Small intestine (tissue), 7 donors: ENCODE measurements at regions not wholly inside any gene's neighbourhood (a gene's known extent, or its start where the extent isn't known, plus 50 kb on each side); places are given as distances from the start of the nearest gene placed in this dataset.

Experiments used
- DNase-seq, 2 donors: peaks; one replicate each; pipeline versions ENCODE4 v3.0.0 to v3.0.0-alpha.2; 2013
- FAIRE-seq: peaks from 2 replicates; lab custom pipeline; 2012; peaks lifted over from hg19 to GRCh38; lab: Jason Lieb, UNC
- H3K27ac ChIP-seq, 3 donors: one replicate each; pipeline ENCODE4 v1.5.1; 2013; ENCODE audit warnings: low read length in 2 of 3, mild to moderate bottlenecking in 2 of 3, control low read depth in 1 of 3, inconsistent platforms in 1 of 3, low read depth in 1 of 3, moderate library complexity in 1 of 3
- H3K27me3 ChIP-seq, 3 donors: one replicate each; pipeline ENCODE4 v1.6.1; 2013; ENCODE audit warnings: low read length in 3 of 3, inconsistent platforms in 1 of 3; ENCODE audit not compliant: control insufficient read depth in 3 of 3, insufficient read depth in 3 of 3
- H3K36me3 ChIP-seq, 3 donors: one replicate each; pipeline ENCODE4 v1.6.1; 2013; ENCODE audit warnings: low read length in 3 of 3, inconsistent platforms in 1 of 3, low read depth in 1 of 3, mild to moderate bottlenecking in 1 of 3, moderate library complexity in 1 of 3; ENCODE audit not compliant: control insufficient read depth in 3 of 3, insufficient read depth in 2 of 3
- H3K4me1 ChIP-seq, 3 donors: one replicate each; pipeline ENCODE4 v1.6.1; 2013; ENCODE audit warnings: low read length in 2 of 3, inconsistent platforms in 1 of 3, low read depth in 1 of 3, mild to moderate bottlenecking in 1 of 3, moderate library complexity in 1 of 3; ENCODE audit not compliant: control insufficient read depth in 3 of 3, insufficient read depth in 2 of 3
- H3K4me3 ChIP-seq, 3 donors: one replicate each; pipeline ENCODE4 v1.5.1; 2013; ENCODE audit warnings: low read length in 3 of 3, control low read depth in 1 of 3, inconsistent platforms in 1 of 3, low read depth in 1 of 3, mild to moderate bottlenecking in 1 of 3, moderate library complexity in 1 of 3
- H3K9me3 ChIP-seq, 2 donors: one replicate each; pipeline ENCODE4 v1.6.1; 2013; ENCODE audit warnings: low read depth in 1 of 2, low read length in 1 of 2; ENCODE audit not compliant: control insufficient read depth in 2 of 2, insufficient read depth in 1 of 2
- WGBS, 3 donors: extraction: QIAGEN DNeasy Blood & Tissue Kit; methylation state at CpG; one replicate each; pipeline ENCODE4 v1.1.7; 2013; 5-methylcytosine and 5-hydroxymethylcytosine counted together
- donor health status: healthy with polysubstance abuse.
- donor health status: control.
- donor health status: control.
- donor health status: Bipolar disorder and iron deficiency.
- donor health status: healthy.

DNA sequence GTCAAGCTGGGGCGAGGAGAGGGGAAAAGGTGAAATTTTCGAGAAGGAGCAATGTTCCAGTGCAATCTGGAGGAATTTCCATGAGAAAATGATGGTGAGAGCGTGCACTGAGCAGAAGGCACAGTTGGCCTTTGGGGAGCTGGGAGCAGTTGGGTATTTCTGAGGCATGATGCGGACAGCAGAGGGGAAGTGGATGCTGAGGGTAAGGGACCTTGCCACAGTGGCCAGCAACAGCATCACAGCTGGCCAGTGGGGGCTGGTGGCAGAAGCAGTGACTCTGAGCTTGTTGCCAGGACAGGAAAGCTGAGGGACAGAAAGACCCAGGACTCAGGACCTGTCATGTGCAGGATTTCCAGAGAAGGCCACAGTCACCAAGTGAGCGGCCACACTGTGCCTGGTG, 98.9 kb downstream of the LSM3 start:
- FAIRE-seq, result no peak
- 86 to 90% (median 88%) methylated on average over 5 of the region's 5 CpGs for WGBS, 3 donors
- Histone ChIP-seq H3K4me3 (no peak overlapping the region), H3K27me3 (no peaks in the 10 kb centered on the region), H3K36me3 (no peaks in the 10 kb centered on the region), H3K27ac (no peak overlapping the region), H3K9me3 (no peaks in the 10 kb centered on the region), H3K4me1 (no peaks in the 10 kb centered on the region)
- DNase-seq, result no peak

GRCh38 chr3:14278265-14278798, 99.7 kb downstream of the LSM3 start:
- no peaks in the 10 kb centered on the region for H3K4me1 ChIP-seq
- FAIRE-seq (no peak), DNase-seq (no peak)
- H3K36me3 ChIP-seq, result no peaks in the 10 kb centered on the region
- H3K27me3 ChIP-seq, result no peaks in the 10 kb centered on the region
- 86 to 96% (median 88%) methylated on average over 6 to 7 of the region's 7 CpGs for WGBS, 3 donors
- H3K27ac ChIP-seq, result no peak overlapping the region
- H3K4me3 ChIP-seq, result no peak overlapping the region
- no peaks in the 10 kb centered on the region for H3K9me3 ChIP-seq

GRCh38 chr3:14278799-14279625, 100.4 kb downstream of the LSM3 start:
- DNase-seq (no peak), FAIRE-seq (no peak)
- no peaks in the 10 kb centered on the region for H3K9me3 ChIP-seq
- H3K4me3 ChIP-seq, result no peak overlapping the region
- H3K4me1 ChIP-seq, result no peaks in the 10 kb centered on the region
- no peaks in the 10 kb centered on the region for H3K36me3 ChIP-seq
- no peak overlapping the region for H3K27ac ChIP-seq
- WGBS, 3 donors, result 43 to 51% (median 50%) methylated on average over 12 to 13 of the region's 13 CpGs
- no peaks in the 10 kb centered on the region for H3K27me3 ChIP-seq

DNA sequence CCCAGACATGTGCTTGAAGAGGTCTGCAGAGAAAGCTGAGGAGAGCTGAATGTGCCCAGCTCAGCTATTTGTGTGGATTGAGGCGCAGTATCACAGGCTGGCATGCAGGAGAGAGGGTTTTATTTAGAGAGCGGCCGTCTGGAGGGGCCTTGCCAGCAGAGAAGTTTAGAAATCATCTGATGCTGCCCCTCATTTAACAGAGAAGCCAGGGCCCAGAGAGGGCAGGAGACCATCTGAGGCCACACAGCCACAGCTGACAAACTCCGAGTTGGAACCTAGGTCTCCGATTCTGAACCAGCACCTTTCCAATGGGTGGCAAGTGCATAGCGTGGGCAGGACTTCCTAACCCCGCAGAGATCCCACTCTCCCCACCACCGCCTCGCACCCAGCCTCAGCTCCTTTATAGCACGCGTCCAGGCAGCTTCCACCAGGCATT, 101.0 kb downstream of the LSM3 start:
- H3K4me1 ChIP-seq, result no peaks in the 10 kb centered on the region
- H3K9me3 ChIP-seq, result no peaks in the 10 kb centered on the region
- 80 to 84% (median 83%) methylated on average over 11 of the region's 11 CpGs for WGBS, 3 donors
- DNase-seq, result no peak
- H3K36me3 ChIP-seq, result no peaks in the 10 kb centered on the region
- FAIRE-seq, result no peak
- H3K27ac ChIP-seq, result no peak overlapping the region
- no peak overlapping the region for H3K4me3 ChIP-seq
- H3K27me3 ChIP-seq, result no peaks in the 10 kb centered on the region

DNA sequence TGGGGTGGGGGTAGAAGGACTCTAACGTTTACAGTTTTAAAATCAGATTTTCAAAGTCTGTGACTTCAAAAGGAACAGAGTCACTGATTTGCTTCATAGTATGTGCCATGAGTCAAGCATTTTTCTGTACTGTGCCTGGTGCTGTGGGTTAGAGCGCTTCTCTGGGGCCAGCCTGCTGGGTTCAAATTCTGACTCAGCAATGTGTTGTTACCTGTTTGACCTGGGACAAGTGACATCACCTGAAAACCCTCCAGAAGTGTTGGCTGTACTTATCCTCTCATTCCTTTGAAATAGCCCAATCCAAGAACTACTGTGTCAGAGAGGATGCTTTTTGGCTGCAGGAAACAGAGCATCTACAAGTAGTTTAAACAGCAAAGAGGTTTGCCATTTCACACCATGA, 101.7 kb downstream of the LSM3 start:
- Histone ChIP-seq H3K4me1 (no peaks in the 10 kb centered on the region), H3K27ac (no peak overlapping the region), H3K36me3 (no peaks in the 10 kb centered on the region), H3K27me3 (no peaks in the 10 kb centered on the region), H3K9me3 (no peaks in the 10 kb centered on the region), H3K4me3 (no peak overlapping the region)
- DNase-seq (no peak), FAIRE-seq (no peak)
- 50 to 57% (median 50%) methylated on average over 2 of the region's 2 CpGs for WGBS, 3 donors

- H3K4me1 ChIP-seq, result no peaks in the 10 kb centered on the region
- FAIRE-seq (no peak), DNase-seq (no peak)
- no peaks in the 10 kb centered on the region for H3K9me3 ChIP-seq
- H3K36me3 ChIP-seq, result no peaks in the 10 kb centered on the region
- H3K4me3 ChIP-seq, result no peak overlapping the region
- 59 to 74% (median 73%) methylated on average over 3 of the region's 3 CpGs for WGBS, 3 donors
- no peak overlapping the region for H3K27ac ChIP-seq
- no peaks in the 10 kb centered on the region for H3K27me3 ChIP-seq
Observed at GRCh38 chr3:14281053-14281452, 102.4 kb downstream of the LSM3 start.

DNA sequence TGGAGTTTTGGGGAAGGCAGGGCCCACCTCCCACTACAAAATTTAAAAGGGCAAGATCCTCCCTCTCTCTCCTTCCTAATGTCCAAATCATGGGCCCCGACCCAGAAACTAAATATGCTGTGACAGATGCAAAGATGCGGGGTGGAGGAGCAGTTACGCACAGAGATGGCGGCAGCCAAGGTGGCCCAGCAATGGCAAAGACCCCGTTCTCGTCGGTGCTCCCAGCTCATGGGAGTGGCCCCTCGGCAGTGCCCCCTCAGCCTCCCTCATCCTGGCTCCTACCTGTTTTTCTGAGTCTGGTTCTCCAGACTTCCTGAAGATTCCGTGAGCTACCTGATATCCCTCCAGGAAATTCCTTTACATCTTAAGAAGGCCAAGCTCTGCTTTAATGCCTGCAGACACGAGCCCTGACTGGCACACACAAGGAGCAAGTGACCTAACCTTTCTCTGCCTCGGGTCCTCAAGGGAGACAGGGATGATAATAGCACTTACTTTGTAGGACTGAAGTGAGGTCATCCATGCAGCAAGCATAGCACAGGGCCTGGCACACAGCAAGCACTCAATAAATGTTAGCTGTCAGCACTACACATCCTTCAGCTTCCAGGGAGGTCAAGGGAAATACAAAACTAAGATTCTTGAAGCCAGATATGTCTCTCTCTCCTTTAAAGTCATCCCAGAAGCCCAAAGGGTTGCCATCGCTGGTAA, 103.5 kb downstream of the LSM3 start:
- Histone ChIP-seq H3K4me1 (no peaks in the 10 kb centered on the region), H3K27me3 (no peaks in the 10 kb centered on the region), H3K36me3 (no peaks in the 10 kb centered on the region), H3K9me3 (no peaks in the 10 kb centered on the region), H3K4me3 (no peak overlapping the region), H3K27ac (no peak overlapping the region)
- FAIRE-seq (no peak), DNase-seq (no peak)
- WGBS, 3 donors, result 88 to 92% (median 89%) methylated on average over 12 of the region's 12 CpGs

- H3K27ac ChIP-seq, result no peak overlapping the region
- FAIRE-seq, result no peak
- H3K9me3 ChIP-seq, result no peaks in the 10 kb centered on the region
- H3K4me3 ChIP-seq, result no peak overlapping the region
- no peaks in the 10 kb centered on the region for H3K27me3 ChIP-seq
- H3K36me3 ChIP-seq, result no peaks in the 10 kb centered on the region
- DNase-seq, result no peak
- H3K4me1 ChIP-seq, result no peaks in the 10 kb centered on the region
- WGBS, 3 donors, result 86 to 89% (median 88%) methylated on average over 6 of the region's 6 CpGs
Observed at GRCh38 chr3:14282706-14283075, 104.1 kb downstream of the LSM3 start.
